ENCODE measurements at regions not wholly inside any gene's neighbourhood (a gene's known extent, or its start where the extent isn't known, plus 50 kb on each side); places are given as distances from the start of the nearest gene placed in this dataset.

GRCh38 chr10:83632701-83633100, 506.6 kb upstream of the GHITM start:
- no peaks in the 10 kb centered on the region for H3K79me2 ChIP-seq
- no peaks in the 10 kb centered on the region for H3K27me3 ChIP-seq (ENCODE audit: control insufficient read depth, insufficient read depth, low read length)
- H3K4me3 ChIP-seq (ENCODE audit: low read depth, low read length), result no peak overlapping the region
- no peak overlapping the region for H3K27ac ChIP-seq
- no peak overlapping the region for H3K9ac ChIP-seq
- H2AFZ ChIP-seq, result no peak overlapping the region
- no peak overlapping the region for H3K4me2 ChIP-seq (ENCODE audit: low read length)
- H3K4me1 ChIP-seq, result no peaks in the 10 kb centered on the region
- no peaks in the 10 kb centered on the region for H3K36me3 ChIP-seq (ENCODE audit: control insufficient read depth, insufficient read depth, low read length)
- H3K9me3 ChIP-seq (ENCODE audit: control insufficient read depth, low read length), result no peaks in the 10 kb centered on the region
- TF ChIP-seq CTCF (IDR thresholded peaks at IDR 0.05), result no peak

- no peak for TF ChIP-seq CTCF (IDR thresholded peaks at IDR 0.05)
- no peak overlapping the region for H3K9ac ChIP-seq
- H3K4me2 ChIP-seq (ENCODE audit: low read length), result no peak overlapping the region
- H3K27me3 ChIP-seq (ENCODE audit: control insufficient read depth, insufficient read depth, low read length), result no peaks in the 10 kb centered on the region
- H3K36me3 ChIP-seq (ENCODE audit: control insufficient read depth, insufficient read depth, low read length), result no peaks in the 10 kb centered on the region
- no peak overlapping the region for H2AFZ ChIP-seq
- no peaks in the 10 kb centered on the region for H3K4me1 ChIP-seq
- no peaks in the 10 kb centered on the region for H3K9me3 ChIP-seq (ENCODE audit: control insufficient read depth, low read length)
- no peak overlapping the region for H3K4me3 ChIP-seq (ENCODE audit: low read depth, low read length)
- no peaks in the 10 kb centered on the region for H3K79me2 ChIP-seq
- H3K27ac ChIP-seq, result no peak overlapping the region
These were observed 505.8 kb upstream of the GHITM start for GRCh38 chr10:83633547-83633946.

- H3K9me3 ChIP-seq (ENCODE audit: control insufficient read depth, low read length), result no peaks in the 10 kb centered on the region
- H3K27ac ChIP-seq, result no peak overlapping the region
- H3K4me3 ChIP-seq (ENCODE audit: low read depth, low read length), result no peak overlapping the region
- no peak overlapping the region for H3K9ac ChIP-seq
- no peaks in the 10 kb centered on the region for H3K36me3 ChIP-seq (ENCODE audit: control insufficient read depth, insufficient read depth, low read length)
- no peak overlapping the region for H3K4me2 ChIP-seq (ENCODE audit: low read length)
- no peaks in the 10 kb centered on the region for H3K79me2 ChIP-seq
- no peaks in the 10 kb centered on the region for H3K27me3 ChIP-seq (ENCODE audit: control insufficient read depth, insufficient read depth, low read length)
- H3K4me1 ChIP-seq, result no peaks in the 10 kb centered on the region
- no peak for TF ChIP-seq CTCF (IDR thresholded peaks at IDR 0.05)
- no peak overlapping the region for H2AFZ ChIP-seq
These were observed 502.5 kb upstream of the GHITM start for GRCh38 chr10:83636826-83637225.

GRCh38 chr10:83647526-83647925, 491.8 kb upstream of the GHITM start:
- H3K4me3 ChIP-seq (ENCODE audit: low read depth, low read length), result no peak overlapping the region
- no peak overlapping the region for H2AFZ ChIP-seq
- no peaks in the 10 kb centered on the region for H3K9me3 ChIP-seq (ENCODE audit: control insufficient read depth, low read length)
- H3K27me3 ChIP-seq (ENCODE audit: control insufficient read depth, insufficient read depth, low read length), result no peaks in the 10 kb centered on the region
- no peaks in the 10 kb centered on the region for H3K4me1 ChIP-seq
- no peaks in the 10 kb centered on the region for H3K36me3 ChIP-seq (ENCODE audit: control insufficient read depth, insufficient read depth, low read length)
- no peak overlapping the region for H3K9ac ChIP-seq
- TF ChIP-seq CTCF (IDR thresholded peaks at IDR 0.05), result no peak
- H3K4me2 ChIP-seq (ENCODE audit: low read length), result no peak overlapping the region
- H3K79me2 ChIP-seq, result no peaks in the 10 kb centered on the region
- no peak overlapping the region for H3K27ac ChIP-seq

GRCh38 chr10:83648201-83648600, 491.1 kb upstream of the GHITM start:
- TF ChIP-seq CTCF (IDR thresholded peaks at IDR 0.05), result no peak
- H3K27me3 ChIP-seq (ENCODE audit: control insufficient read depth, insufficient read depth, low read length), result no peaks in the 10 kb centered on the region

More at GRCh38 chr10:83648201-83648600, 491.1 kb upstream of the GHITM start:
- no peaks in the 10 kb centered on the region for H3K79me2 ChIP-seq
- no peaks in the 10 kb centered on the region for H3K36me3 ChIP-seq (ENCODE audit: control insufficient read depth, insufficient read depth, low read length)
- no peak overlapping the region for H3K4me3 ChIP-seq (ENCODE audit: low read depth, low read length)
- H3K4me1 ChIP-seq, result no peaks in the 10 kb centered on the region
- no peaks in the 10 kb centered on the region for H3K9me3 ChIP-seq (ENCODE audit: control insufficient read depth, low read length)
- H3K9ac ChIP-seq, result no peak overlapping the region
- no peak overlapping the region for H3K27ac ChIP-seq
- no peak overlapping the region for H2AFZ ChIP-seq
- no peak overlapping the region for H3K4me2 ChIP-seq (ENCODE audit: low read length)

Measured in parathyroid adenoma (tissue), 2 donors.